Bronchial epithelial cell (primary cell): ENCODE measurements at regions not wholly inside any gene's neighbourhood (a gene's known extent, or its start where the extent isn't known, plus 50 kb on each side); places are given as distances from the start of the nearest gene placed in this dataset.

Experiments
- DNase-seq: peaks from one replicate; pipeline ENCODE4 v3.0.0-alpha.2; 2010; ENCODE audit warnings: low read depth
- FAIRE-seq: peaks from 2 replicates; lab custom pipeline; 2011; peaks lifted over from hg19 to GRCh38; lab: Jason Lieb, UNC
- H3K27me3 ChIP-seq: 2 replicates; pipeline ENCODE4 v1.5.1; 2011; ENCODE audit warnings: low read length; ENCODE audit not compliant: control insufficient read depth, insufficient read depth
- H3K36me3 ChIP-seq: 2 replicates; pipeline ENCODE4 v1.5.1; 2011; ENCODE audit warnings: low read length; ENCODE audit not compliant: control insufficient read depth, insufficient read depth
- H3K4me3 ChIP-seq: 2 replicates; pipeline ENCODE4 v1.5.1; 2011; ENCODE audit warnings: mild to moderate bottlenecking, low read depth, low read length, control low read depth
- TF ChIP-seq, protein P1 (sequence below): IDR thresholded peaks from 2 replicates; pipeline ENCODE4 v1.5.1; 2011; ENCODE audit warnings: mild to moderate bottlenecking, moderate library complexity, low read length, control low read depth, inconsistent platforms; ENCODE audit not compliant: insufficient read depth, severe bottlenecking

DNA sequence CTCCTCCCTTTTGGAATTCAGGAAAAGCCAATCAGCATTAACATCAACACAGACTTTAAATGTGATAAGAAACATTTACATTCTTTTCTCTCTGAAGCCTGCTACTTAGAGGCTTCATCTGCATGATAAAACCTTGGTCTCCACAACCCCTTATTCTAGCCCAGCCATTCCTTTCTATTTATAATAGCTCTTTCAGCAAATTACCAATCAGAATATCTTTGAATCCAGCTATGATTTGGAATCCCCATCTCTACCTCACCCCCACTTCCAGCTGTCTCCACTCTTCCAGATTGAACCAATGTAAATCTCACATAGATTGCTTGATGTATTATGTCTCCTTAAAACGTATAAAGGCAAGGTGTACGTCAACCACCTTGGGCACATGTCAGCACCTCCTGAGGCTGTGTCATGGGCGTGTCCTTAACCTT is 139.7 kb downstream of the TUSC7 start:
- DNase-seq (no peak), FAIRE-seq (no peak)
- no peaks in the 10 kb centered on the region for H3K27me3 ChIP-seq

DNA sequence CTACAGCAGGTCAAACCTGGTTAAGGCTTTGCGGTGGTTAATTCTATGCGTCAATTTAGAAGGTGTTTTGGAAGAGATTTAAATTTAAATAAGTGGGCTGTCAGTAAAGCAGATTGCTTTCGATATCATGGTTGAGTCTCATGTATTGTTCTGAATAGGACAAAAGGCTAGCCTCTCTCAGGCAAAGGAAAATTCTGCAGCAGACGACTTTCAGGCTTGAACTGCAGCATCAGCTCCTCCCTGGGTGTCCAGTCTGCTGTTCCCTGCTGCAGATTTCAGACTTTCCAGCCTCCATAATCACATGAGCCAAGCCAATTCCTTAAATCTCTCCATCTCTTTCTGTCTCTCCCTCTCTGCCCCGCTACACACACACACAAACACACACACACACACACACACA is 143.2 kb downstream of the TUSC7 start:
- Histone ChIP-seq H3K36me3 (no peaks in the 10 kb centered on the region), H3K4me3 (no peak overlapping the region), H3K27me3 (no peaks in the 10 kb centered on the region)
- FAIRE-seq (no peak), DNase-seq (no peak)
- TF ChIP-seq, protein P1, sequence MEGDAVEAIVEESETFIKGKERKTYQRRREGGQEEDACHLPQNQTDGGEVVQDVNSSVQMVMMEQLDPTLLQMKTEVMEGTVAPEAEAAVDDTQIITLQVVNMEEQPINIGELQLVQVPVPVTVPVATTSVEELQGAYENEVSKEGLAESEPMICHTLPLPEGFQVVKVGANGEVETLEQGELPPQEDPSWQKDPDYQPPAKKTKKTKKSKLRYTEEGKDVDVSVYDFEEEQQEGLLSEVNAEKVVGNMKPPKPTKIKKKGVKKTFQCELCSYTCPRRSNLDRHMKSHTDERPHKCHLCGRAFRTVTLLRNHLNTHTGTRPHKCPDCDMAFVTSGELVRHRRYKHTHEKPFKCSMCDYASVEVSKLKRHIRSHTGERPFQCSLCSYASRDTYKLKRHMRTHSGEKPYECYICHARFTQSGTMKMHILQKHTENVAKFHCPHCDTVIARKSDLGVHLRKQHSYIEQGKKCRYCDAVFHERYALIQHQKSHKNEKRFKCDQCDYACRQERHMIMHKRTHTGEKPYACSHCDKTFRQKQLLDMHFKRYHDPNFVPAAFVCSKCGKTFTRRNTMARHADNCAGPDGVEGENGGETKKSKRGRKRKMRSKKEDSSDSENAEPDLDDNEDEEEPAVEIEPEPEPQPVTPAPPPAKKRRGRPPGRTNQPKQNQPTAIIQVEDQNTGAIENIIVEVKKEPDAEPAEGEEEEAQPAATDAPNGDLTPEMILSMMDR, result no peak

More for the DNA sequence above, 139.7 kb downstream of the TUSC7 start:
- Histone ChIP-seq H3K36me3 (no peaks in the 10 kb centered on the region), H3K4me3 (no peak overlapping the region)
- TF ChIP-seq, protein P1, result no peak

GRCh38 chr3:116863270-116863770 is 153.7 kb downstream of the TUSC7 start:
- Histone ChIP-seq H3K4me3 (no peak overlapping the region), H3K27me3 (peaks cover 1% of the 10 kb centered on the region), H3K36me3 (no peaks in the 10 kb centered on the region)
- TF ChIP-seq, protein P1, result no peak
- FAIRE-seq, result no peak
- no peak for DNase-seq

DNA sequence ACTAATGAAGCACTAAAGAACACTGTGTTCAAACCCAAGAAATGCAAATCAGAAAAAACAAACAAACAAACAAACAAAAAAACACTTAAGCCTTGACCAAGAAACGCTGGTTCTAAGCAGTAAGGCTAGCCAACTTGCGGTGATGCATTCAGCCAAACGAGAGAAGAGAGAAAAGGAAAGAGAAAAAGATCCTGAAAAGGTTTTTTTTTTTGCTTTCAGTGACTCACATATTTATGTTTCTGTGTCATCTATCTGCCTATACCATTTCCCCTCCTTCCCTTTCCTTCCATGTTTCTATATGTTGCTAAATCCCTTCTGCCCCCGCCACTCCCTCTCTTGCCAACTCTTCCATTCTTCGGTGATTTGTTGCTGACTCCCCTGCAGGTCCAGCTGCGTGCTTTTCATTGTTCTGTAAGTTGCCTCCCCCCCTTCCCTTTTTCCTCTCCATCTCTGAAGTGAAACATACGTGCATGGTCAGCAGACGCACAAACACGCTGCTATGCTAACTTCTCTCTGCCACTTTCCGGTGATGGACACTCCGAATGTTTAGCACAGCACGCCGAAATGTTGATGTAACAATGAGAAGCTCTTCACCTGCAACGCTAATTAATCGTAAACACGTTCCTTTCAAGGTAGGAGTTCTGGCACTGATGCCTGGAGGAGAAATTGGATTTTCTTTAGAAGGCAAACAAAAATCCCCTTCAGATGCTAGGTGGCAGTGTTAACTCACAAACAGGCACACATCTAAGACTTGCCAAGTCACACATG is 154.4 kb downstream of the TUSC7 start:
- DNase-seq, result peak; percentile 65
- H3K27me3 ChIP-seq, result peaks cover 1% of the 10 kb centered on the region
- no peak for FAIRE-seq

GRCh38 chr3:116864590-116864927 is 155.0 kb downstream of the TUSC7 start:
- FAIRE-seq, result no peak
- DNase-seq, result no peak
- Histone ChIP-seq H3K4me3 (no peak overlapping the region), H3K27me3 (peaks cover 1% of the 10 kb centered on the region), H3K36me3 (no peaks in the 10 kb centered on the region)
- TF ChIP-seq, protein P1, result no peak

More for the DNA sequence above, 154.4 kb downstream of the TUSC7 start:
- Histone ChIP-seq H3K36me3 (no peaks in the 10 kb centered on the region), H3K4me3 (no peak overlapping the region)
- TF ChIP-seq, protein P1, result peak; percentile 65
